RPMI7951 (cell line): ENCODE measurements at regions not wholly inside any gene's neighbourhood (a gene's known extent, or its start where the extent isn't known, plus 50 kb on each side); places are given as distances from the start of the nearest gene placed in this dataset.
A peak's percentile ranks its signal among the peaks of the same experiment; 100 is the strongest.

Source experiments
- DNase-seq: peaks from one replicate; pipeline ENCODE4 v3.0.0-alpha.2; 2012; ENCODE audit warnings: low read depth

GRCh38 chr12:127286281-127286680, 980.7 kb upstream of the TMEM132C start:
- DNase-seq = no peak

GRCh38 chr12:127287256-127287655, 979.7 kb upstream of the TMEM132C start:
- DNase-seq = no peak

DNA sequence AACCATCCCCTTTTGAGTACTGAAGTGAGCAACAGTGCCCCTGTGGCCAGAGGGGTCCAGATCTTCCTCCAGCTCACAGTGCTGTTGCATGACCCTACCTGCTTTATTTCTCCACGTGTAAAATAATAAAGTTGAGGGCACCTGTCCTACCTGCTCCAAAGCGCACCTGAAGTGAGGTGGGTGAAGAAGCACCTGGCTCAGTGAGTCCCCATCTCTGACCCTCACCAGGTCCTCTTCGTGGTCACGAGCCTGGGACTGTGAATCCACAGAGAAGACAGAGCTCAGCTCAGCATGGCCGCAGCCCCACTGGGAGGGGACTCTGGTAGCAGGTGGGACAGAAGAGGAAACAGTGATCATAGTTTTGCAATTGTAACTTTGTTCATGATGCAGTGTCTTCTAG, 976.7 kb upstream of the TMEM132C start:
- DNase-seq = no peak

GRCh38 chr12:127292736-127293135, 974.2 kb upstream of the TMEM132C start:
- DNase-seq = no peak

- DNase-seq = peak; percentile 68
These were observed 973.3 kb upstream of the TMEM132C start for GRCh38 chr12:127293507-127294310.

DNA sequence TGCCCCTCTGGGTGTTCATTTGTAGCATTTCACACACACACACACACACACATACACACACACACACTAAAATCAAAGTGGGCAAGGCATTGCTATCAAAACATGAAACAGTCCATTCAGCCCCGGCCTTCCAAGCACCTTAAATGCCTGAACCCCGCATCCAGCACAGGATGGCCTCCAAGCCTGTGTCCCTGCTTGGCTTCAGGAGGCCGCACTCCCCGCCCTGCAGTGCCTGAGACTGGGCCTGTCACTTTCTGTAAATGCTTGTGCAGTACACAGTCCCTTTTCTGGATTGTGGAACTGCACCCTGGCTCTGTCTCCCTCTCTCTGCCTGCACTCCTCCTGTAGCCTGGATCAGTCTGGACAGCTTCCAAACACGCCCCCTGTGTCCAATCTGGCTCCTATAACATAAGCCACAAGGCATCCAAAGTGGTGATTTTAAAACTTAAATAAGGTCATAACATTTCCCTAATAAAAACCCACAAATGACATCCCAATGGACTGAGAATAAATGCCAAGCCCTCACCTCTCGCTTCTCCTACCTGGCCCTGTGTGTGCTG, 972.2 kb upstream of the TMEM132C start:
- no peak for DNase-seq

- no peak for DNase-seq
These were observed 971.3 kb upstream of the TMEM132C start for GRCh38 chr12:127295630-127296029.

DNA sequence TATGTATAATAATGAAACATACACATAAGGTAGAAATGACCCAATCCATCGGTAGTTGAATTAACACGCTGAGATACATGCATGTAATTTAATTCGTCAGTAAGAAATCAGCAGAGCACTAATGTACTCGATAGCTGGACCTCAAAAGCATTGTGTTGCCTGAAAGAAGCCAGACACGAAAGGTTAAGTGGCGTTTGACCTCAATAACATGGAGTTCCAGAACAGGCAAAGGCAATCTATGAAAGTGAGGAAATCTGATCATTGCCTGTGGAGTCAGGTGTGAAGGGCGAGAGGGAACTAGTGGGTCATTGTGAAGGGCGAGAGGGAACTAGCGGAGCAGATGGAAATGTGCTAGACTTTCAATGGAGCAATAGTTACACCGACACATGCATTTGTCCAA, 970.4 kb upstream of the TMEM132C start:
- DNase-seq = no peak

DNA sequence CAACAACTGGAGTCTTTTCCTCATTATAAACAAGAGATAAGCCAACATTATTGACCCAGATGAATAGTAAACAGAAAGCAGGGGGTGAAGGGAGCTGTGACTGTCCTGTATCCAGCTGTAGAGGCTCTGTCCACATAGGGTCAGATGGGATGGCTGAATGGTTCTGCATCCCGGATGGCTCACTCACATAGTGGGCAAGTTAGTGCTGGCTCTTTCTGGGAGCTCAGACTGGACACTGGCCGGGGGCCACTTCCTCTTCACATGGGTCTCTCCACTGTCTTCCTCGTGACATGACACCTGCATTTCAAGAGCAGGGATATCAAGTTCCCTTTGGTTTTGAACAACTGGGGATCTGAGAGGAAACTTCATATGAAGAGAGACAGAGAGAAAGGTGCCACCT, 969.6 kb upstream of the TMEM132C start:
- no peak for DNase-seq

DNA sequence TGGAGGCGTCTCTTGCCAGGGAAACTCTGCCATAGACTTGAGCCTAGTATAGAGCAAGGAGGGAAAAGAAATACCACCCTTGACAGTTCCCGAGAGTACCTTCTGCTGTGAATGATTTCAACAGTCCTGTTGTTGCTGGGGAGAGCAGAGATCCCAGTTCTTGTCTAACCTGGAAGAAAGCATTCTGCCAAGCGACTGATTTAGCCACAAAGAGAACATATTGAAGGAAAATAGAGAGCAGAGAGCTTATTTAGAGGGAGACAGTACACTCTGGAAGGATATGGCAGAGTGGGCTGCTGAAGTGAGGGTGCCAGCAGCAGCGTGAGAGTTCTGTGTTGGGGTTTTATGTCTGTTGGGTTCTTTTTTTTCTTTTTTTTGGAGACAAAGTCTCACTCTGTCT, 966.9 kb upstream of the TMEM132C start:
- no peak for DNase-seq

GRCh38 chr12:127300753-127301152, 966.2 kb upstream of the TMEM132C start:
- no peak for DNase-seq

DNA sequence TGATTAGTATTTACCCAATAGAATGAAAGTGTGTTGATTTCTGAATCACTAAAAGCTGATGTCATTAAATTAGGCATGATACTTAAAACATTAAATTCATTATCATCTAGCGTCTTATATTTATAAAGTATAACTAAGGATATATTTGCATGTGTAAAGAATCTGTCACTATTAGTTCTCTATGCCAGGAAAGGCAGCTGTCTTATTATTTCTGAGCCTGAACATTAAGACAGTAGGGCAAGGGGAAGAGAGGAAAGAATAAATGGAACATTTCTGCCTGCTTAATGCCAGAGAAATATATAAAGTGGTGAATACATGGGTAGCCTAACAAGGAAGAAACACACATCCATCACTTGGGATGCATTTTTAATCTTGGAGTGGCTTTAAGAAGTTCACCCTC, 965.1 kb upstream of the TMEM132C start:
- DNase-seq = no peak

- no peak for DNase-seq
These were observed 961.9 kb upstream of the TMEM132C start for GRCh38 chr12:127304751-127305725.

- peak; percentile 31 for DNase-seq
These were observed 960.3 kb upstream of the TMEM132C start for GRCh38 chr12:127306604-127307215.

DNA sequence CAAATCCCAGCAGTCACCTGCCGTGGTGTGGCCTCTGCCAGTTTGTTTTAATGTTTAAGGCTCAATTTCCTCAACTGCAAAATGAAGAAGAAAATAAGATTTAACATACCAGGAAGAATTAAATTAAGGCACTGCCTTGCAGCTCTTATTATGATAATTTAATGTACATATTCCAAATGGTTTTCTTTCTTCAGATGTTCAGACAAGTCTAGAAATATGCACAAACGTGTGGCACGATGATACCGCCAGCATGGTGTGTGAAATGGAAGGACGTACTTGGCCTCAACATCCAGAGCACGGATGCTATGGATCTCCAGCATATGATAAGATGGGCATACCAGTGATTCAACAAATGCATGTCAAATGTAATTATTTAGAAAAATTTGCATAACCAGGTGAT, 959.4 kb upstream of the TMEM132C start:
- no peak for DNase-seq

- DNase-seq = no peak
These were observed 958.8 kb upstream of the TMEM132C start for GRCh38 chr12:127308148-127308547.

GRCh38 chr12:127310548-127310947, 956.4 kb upstream of the TMEM132C start:
- peak; percentile 22 for DNase-seq

DNA sequence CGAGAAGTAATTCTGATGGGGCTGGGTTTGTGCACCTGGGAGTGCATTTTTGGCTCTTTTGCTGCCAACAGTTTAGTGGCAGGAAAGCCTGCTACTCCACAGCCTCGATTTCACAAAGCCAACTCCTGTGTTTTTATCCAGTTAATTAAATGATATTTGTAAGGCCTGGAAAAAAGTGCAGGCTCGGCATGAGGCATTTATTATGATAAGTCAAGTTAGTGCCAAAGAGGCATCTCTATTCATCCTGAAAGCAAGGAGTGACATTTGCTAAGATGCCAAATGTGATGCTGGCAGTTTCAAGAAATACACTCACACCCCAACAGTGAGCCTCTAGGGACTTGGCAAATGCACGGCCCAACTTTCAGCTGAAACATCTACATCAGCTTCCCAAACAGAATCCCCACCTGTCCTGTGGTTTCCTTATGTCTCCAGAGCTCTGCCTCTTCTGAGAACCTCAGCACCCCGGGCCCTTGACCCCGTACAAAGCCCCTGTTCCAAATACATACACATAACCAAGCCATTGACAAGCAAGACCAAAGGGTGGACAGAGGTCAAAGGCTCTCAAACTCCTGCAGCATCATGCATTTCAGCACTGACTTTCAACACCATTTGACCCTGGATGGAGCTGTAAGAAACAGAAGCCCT, 955.1 kb upstream of the TMEM132C start:
- DNase-seq = no peak

- no peak for DNase-seq
These were observed 942.3 kb upstream of the TMEM132C start for GRCh38 chr12:127324681-127325080.

DNA sequence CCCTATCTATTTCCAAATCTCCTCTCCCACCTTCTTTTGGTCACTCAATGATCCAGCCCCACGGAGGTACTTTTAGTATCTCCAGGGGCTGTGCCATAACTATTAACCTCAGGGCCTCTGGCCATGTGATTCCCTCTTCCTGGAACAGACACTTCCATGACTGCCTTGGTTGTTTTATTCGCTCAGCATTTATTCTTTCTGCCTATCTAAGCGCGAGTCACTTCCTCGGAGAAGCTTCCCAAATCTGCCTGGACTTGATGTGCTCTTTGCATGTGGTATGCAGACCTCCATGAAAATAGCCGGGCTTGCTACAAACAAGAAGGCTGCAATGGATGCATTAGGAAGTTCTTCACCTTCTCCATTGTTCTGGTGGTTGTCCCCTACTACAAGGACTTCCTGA, 939.0 kb upstream of the TMEM132C start:
- peak; percentile 33 for DNase-seq

- DNase-seq = no peak
These were observed 938.1 kb upstream of the TMEM132C start for GRCh38 chr12:127328867-127329266.

GRCh38 chr12:127334365-127334764, 932.6 kb upstream of the TMEM132C start:
- no peak for DNase-seq
